A549 (cell line): ENCODE measurements at regions not wholly inside any gene's neighbourhood (a gene's known extent, or its start where the extent isn't known, plus 50 kb on each side); places are given as distances from the start of the nearest gene placed in this dataset.

Source experiments
- POLR2A ChIP-seq: IDR thresholded peaks from 2 replicates; pipeline ENCODE4 v1.6.1; 2012; ENCODE audit warnings: mild to moderate bottlenecking, low read length
- RAD21 ChIP-seq, 2 experiments: fragments of >200 bp in 1 of 2; sonication (Bioruptor Twin) in 1 of 2; formaldehyde crosslinking in 1 of 2; IDR thresholded peaks in 1 of 2; conservative IDR thresholded peaks in 1 of 2; 2 replicates in 1 of 2; 3 replicates in 1 of 2; pipeline ENCODE4 v1.6.1; 2012 to 2018; ENCODE audit warnings: inconsistent platforms in 1 of 2
- SMC3 ChIP-seq: fragments of >200 bp; sonication (Bioruptor Twin); formaldehyde crosslinking; IDR thresholded peaks from 3 replicates; pipeline ENCODE4 v1.6.1; 2018; ENCODE audit warnings: inconsistent platforms
- TF ChIP-seq, protein P1 (sequence below): fragments of >200 bp; sonication (Bioruptor Twin); formaldehyde crosslinking; IDR thresholded peaks from 3 replicates; pipeline ENCODE4 v1.5.1; 2016

DNA sequence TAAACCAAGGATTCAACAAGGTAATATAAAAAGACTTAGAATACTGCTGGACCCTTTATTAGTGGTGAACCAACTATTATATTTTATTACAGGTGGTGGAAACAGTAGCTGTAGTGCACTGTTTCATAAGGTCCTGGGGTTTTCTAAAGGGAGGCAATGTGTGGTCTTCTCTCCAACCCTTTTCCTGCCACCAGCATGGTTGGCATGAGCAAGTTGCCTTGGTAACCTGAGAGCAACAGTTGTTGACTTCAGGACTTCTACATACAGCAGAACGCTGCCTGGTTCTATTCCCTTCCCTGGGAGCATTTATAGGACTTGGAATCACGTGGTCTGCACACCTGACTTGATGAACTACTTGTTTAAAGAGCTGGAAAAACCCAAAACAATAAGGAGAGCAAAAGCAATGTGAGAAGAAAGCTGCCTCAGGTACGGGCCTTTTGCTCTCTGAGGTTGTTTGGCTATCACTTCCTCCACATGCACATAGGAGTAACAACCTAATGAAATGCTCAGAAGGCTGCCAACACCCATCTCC, 81.1 kb upstream of the RAI14 start:
- no peak for TF ChIP-seq RAD21 (conservative IDR thresholded peaks at IDR 0.05 in 1 of 2, IDR thresholded peaks at IDR 0.05 in 1 of 2)
- TF ChIP-seq POLR2A, result no peak
- no peak for TF ChIP-seq SMC3
- TF ChIP-seq, protein P1, sequence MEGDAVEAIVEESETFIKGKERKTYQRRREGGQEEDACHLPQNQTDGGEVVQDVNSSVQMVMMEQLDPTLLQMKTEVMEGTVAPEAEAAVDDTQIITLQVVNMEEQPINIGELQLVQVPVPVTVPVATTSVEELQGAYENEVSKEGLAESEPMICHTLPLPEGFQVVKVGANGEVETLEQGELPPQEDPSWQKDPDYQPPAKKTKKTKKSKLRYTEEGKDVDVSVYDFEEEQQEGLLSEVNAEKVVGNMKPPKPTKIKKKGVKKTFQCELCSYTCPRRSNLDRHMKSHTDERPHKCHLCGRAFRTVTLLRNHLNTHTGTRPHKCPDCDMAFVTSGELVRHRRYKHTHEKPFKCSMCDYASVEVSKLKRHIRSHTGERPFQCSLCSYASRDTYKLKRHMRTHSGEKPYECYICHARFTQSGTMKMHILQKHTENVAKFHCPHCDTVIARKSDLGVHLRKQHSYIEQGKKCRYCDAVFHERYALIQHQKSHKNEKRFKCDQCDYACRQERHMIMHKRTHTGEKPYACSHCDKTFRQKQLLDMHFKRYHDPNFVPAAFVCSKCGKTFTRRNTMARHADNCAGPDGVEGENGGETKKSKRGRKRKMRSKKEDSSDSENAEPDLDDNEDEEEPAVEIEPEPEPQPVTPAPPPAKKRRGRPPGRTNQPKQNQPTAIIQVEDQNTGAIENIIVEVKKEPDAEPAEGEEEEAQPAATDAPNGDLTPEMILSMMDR, result no peak
